ENCODE measurements at regions not wholly inside any gene's neighbourhood (a gene's known extent, or its start where the extent isn't known, plus 50 kb on each side); places are given as distances from the start of the nearest gene placed in this dataset.

DNA sequence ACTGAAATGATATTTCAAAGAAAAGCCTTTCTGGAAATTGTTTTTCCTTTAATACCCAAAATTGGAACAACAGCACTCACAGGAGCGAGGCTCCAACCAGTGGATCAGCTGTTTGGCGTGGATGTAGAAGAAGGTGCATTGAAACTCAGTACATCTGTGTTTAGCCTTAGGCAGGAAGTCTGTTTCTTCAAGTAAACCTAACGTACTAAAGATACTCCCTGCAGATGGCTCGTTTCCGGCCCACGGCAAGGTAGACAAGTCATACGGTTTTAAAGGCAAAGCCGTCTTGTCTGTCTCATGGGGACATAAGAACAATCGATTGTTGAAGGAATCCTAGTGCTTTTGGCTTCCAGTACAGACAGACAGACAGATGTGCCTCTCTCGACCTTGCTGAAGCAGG is 50.0 kb upstream of the CLCN4 start:
- no peaks in the 10 kb centered on the region for H3K4me1 ChIP-seq (ENCODE audit: insufficient read depth, low read length, poor library complexity, severe bottlenecking)
- no TSS peak for BruUV-seq (replicated peaks)
- no peak overlapping the region for H3K27ac ChIP-seq (ENCODE audit: low read depth, low read length, poor library complexity, severe bottlenecking)
- H3K27me3 ChIP-seq (replicated peaks; ENCODE audit: insufficient read depth, low read depth, low read length, poor library complexity) = no peaks in the 10 kb centered on the region
- TF ChIP-seq CTCF (conservative IDR thresholded peaks at IDR 0.05; ENCODE audit: low read depth, low read length) = no peak
- no peak for TF ChIP-seq EZH2 (IDR thresholded peaks at IDR 0.05; ENCODE audit: borderline replicate concordance, low read depth, low read length, poor library complexity, severe bottlenecking)
- H3K9me3 ChIP-seq (ENCODE audit: low read depth, low read length, poor library complexity, severe bottlenecking) = no peaks in the 10 kb centered on the region
- no peaks in the 10 kb centered on the region for H3K36me3 ChIP-seq (ENCODE audit: insufficient read depth, low read length, poor library complexity, severe bottlenecking)
- CTCF ChIA-PET = no interaction called here
- intact Hi-C loops (cut with micrococcal nuclease; ENCODE audit: unreplicated experiment) = no loop called here
- no peak for DNase-seq (ENCODE audit: low spot score)
- no peak overlapping the region for H3K4me3 ChIP-seq (ENCODE audit: low read depth, low read length, poor library complexity, severe bottlenecking)
- POLR2A ChIA-PET (ENCODE audit: low non-redundant PET) = no interaction called here

All from A673 (cell line).